ENCODE measurements at regions not wholly inside any gene's neighbourhood (a gene's known extent, or its start where the extent isn't known, plus 50 kb on each side); places are given as distances from the start of the nearest gene placed in this dataset.

GRCh38 chr3:105315144-105315543 lies 51.6 kb upstream of the ALCAM start:
- no peak overlapping the region for H3K4me2 ChIP-seq (ENCODE audit: low read depth, low read length)
- TF ChIP-seq EZH2 (optimal IDR thresholded peaks at IDR 0.05; ENCODE audit: low read depth, low read length), result no peak
- no peak for TF ChIP-seq EZH2phosphoT487 (IDR thresholded peaks at IDR 0.05; ENCODE audit: low read length)
- TF ChIP-seq CTCF (IDR thresholded peaks at IDR 0.05; ENCODE audit: low read length), result no peak
- H3K79me2 ChIP-seq (ENCODE audit: low read length), result no peaks in the 10 kb centered on the region
- H4K20me1 ChIP-seq (ENCODE audit: insufficient read depth, low read length), result no peaks in the 10 kb centered on the region
- no peak overlapping the region for H3K27ac ChIP-seq (ENCODE audit: low read length)
- DNase-seq, result no peak
- no peaks in the 10 kb centered on the region for H3F3A ChIP-seq (ENCODE audit: insufficient read depth, low read length)
- H3K4me1 ChIP-seq (ENCODE audit: low read length), result no peaks in the 10 kb centered on the region
- H3K4me3 ChIP-seq (ENCODE audit: low read length), result no peak overlapping the region
- H3K9me2 ChIP-seq (replicated peaks; ENCODE audit: insufficient read depth, low read length), result no peaks in the 10 kb centered on the region
- H3K9ac ChIP-seq (ENCODE audit: low read length), result no peak overlapping the region
- H3K36me3 ChIP-seq (replicated peaks; ENCODE audit: insufficient read depth, low read length), result no peaks in the 10 kb centered on the region
- no peaks in the 10 kb centered on the region for H3K9me3 ChIP-seq (replicated peaks; ENCODE audit: insufficient read depth, low read length)
- H2AFZ ChIP-seq (ENCODE audit: low read length), result no peak overlapping the region
- H3K27me3 ChIP-seq (replicated peaks; ENCODE audit: insufficient read depth, low read length), result no peaks in the 10 kb centered on the region

GRCh38 chr3:105315815-105316214 lies 50.9 kb upstream of the ALCAM start:
- Histone ChIP-seq H3F3A (ENCODE audit: insufficient read depth, low read length) (no peaks in the 10 kb centered on the region), H3K27ac (ENCODE audit: low read length) (no peak overlapping the region), H3K9me2 (replicated peaks; ENCODE audit: insufficient read depth, low read length) (no peaks in the 10 kb centered on the region), H2AFZ (ENCODE audit: low read length) (no peak overlapping the region), H3K9me3 (replicated peaks; ENCODE audit: insufficient read depth, low read length) (no peaks in the 10 kb centered on the region), H4K20me1 (ENCODE audit: insufficient read depth, low read length) (no peaks in the 10 kb centered on the region), H3K4me3 (ENCODE audit: low read length) (no peak overlapping the region), H3K79me2 (ENCODE audit: low read length) (no peaks in the 10 kb centered on the region), H3K27me3 (replicated peaks; ENCODE audit: insufficient read depth, low read length) (no peaks in the 10 kb centered on the region), H3K4me1 (ENCODE audit: low read length) (no peaks in the 10 kb centered on the region), H3K36me3 (replicated peaks; ENCODE audit: insufficient read depth, low read length) (no peaks in the 10 kb centered on the region), H3K9ac (ENCODE audit: low read length) (no peak overlapping the region), H3K4me2 (ENCODE audit: low read depth, low read length) (no peak overlapping the region)
- no peak for DNase-seq
- TF ChIP-seq CTCF (IDR thresholded peaks at IDR 0.05; ENCODE audit: low read length), result no peak

GRCh38 chr3:105316331-105316730 lies 50.4 kb upstream of the ALCAM start:
- TF ChIP-seq EZH2phosphoT487 (IDR thresholded peaks at IDR 0.05; ENCODE audit: low read length), result no peak
- no peak for TF ChIP-seq EZH2 (optimal IDR thresholded peaks at IDR 0.05; ENCODE audit: low read depth, low read length)
- TF ChIP-seq CTCF (IDR thresholded peaks at IDR 0.05; ENCODE audit: low read length), result no peak
- Histone ChIP-seq H3F3A (ENCODE audit: insufficient read depth, low read length) (no peaks in the 10 kb centered on the region), H3K9me2 (replicated peaks; ENCODE audit: insufficient read depth, low read length) (no peaks in the 10 kb centered on the region), H3K9ac (ENCODE audit: low read length) (no peak overlapping the region), H3K9me3 (replicated peaks; ENCODE audit: insufficient read depth, low read length) (no peaks in the 10 kb centered on the region), H3K79me2 (ENCODE audit: low read length) (no peaks in the 10 kb centered on the region), H4K20me1 (ENCODE audit: insufficient read depth, low read length) (no peaks in the 10 kb centered on the region), H3K4me2 (ENCODE audit: low read depth, low read length) (no peak overlapping the region), H3K27me3 (replicated peaks; ENCODE audit: insufficient read depth, low read length) (no peaks in the 10 kb centered on the region), H3K36me3 (replicated peaks; ENCODE audit: insufficient read depth, low read length) (no peaks in the 10 kb centered on the region), H3K4me1 (ENCODE audit: low read length) (no peaks in the 10 kb centered on the region), H3K4me3 (ENCODE audit: low read length) (no peak overlapping the region), H2AFZ (ENCODE audit: low read length) (no peak overlapping the region), H3K27ac (ENCODE audit: low read length) (no peak overlapping the region)
- DNase-seq, result no peak

Data from MM.1S (cell line).